Mesothelial cell of epicardium (in vitro differentiated cells): ENCODE measurements at regions not wholly inside any gene's neighbourhood (a gene's known extent, or its start where the extent isn't known, plus 50 kb on each side); places are given as distances from the start of the nearest gene placed in this dataset.

Experiments used
- DNase-seq, 2 experiments: peaks; one replicate each; pipeline ENCODE4 v3.0.0; 2021; ENCODE audit warnings: low spot score in 2 of 2; ENCODE audit not compliant: unreplicated experiment in 2 of 2
- H3K27ac Mint-ChIP-seq: 2 replicates; pipeline ENCODE4 v1.8.0; 2021; ENCODE audit warnings: mixed read lengths
- H3K27me3 Mint-ChIP-seq: 2 replicates; pipeline ENCODE4 v1.8.0; 2021; ENCODE audit warnings: low read depth, mixed read lengths
- H3K36me3 Mint-ChIP-seq: 2 replicates; pipeline ENCODE4 v1.8.0; 2021; ENCODE audit warnings: mixed read lengths
- H3K4me1 Mint-ChIP-seq: 2 replicates; pipeline ENCODE4 v1.8.0; 2021; ENCODE audit warnings: mixed read lengths
- H3K4me3 Mint-ChIP-seq: 2 replicates; pipeline ENCODE4 v1.8.0; 2021; ENCODE audit warnings: mild to moderate bottlenecking, moderate library complexity, mixed read lengths
- H3K9me3 Mint-ChIP-seq: 2 replicates; pipeline ENCODE4 v1.8.0; 2021; ENCODE audit warnings: mixed read lengths
- CTCF ChIP-seq: fragments of 200-600 bp; sonication (generic); IDR thresholded peaks from one replicate; pipeline ENCODE4 v1.5.0; 2021; ENCODE audit warnings: antibody characterized with exemption; ENCODE audit not compliant: unreplicated experiment

- Mint-ChIP-seq H3K4me3 (no peak overlapping the region), H3K36me3 (no peaks in the 10 kb centered on the region), H3K4me1 (no peaks in the 10 kb centered on the region), H3K27me3 (peaks cover 11% of the 10 kb centered on the region), H3K9me3 (no peaks in the 10 kb centered on the region), H3K27ac (no peak overlapping the region)
- DNase-seq = no peak
- no peak for TF ChIP-seq CTCF
These were observed 284.4 kb upstream of the DUSP10 start for GRCh38 chr1:222026280-222026679.

GRCh38 chr1:222023025-222023424 lies 281.1 kb upstream of the DUSP10 start:
- no peak for DNase-seq
- Mint-ChIP-seq H3K27ac (no peak overlapping the region), H3K27me3 (peaks cover 11% of the 10 kb centered on the region), H3K9me3 (no peaks in the 10 kb centered on the region), H3K36me3 (no peaks in the 10 kb centered on the region), H3K4me1 (no peaks in the 10 kb centered on the region), H3K4me3 (no peak overlapping the region)
- TF ChIP-seq CTCF = no peak

- H3K27ac Mint-ChIP-seq = no peak overlapping the region
- no peaks in the 10 kb centered on the region for H3K9me3 Mint-ChIP-seq
- H3K4me3 Mint-ChIP-seq = no peak overlapping the region
- peaks cover 6% of the 10 kb centered on the region for H3K27me3 Mint-ChIP-seq
- H3K4me1 Mint-ChIP-seq = no peaks in the 10 kb centered on the region
- no peak for TF ChIP-seq CTCF
- no peak for DNase-seq
- H3K36me3 Mint-ChIP-seq = no peaks in the 10 kb centered on the region
These were observed 279.2 kb upstream of the DUSP10 start for GRCh38 chr1:222021129-222021528.

GRCh38 chr1:222020553-222020952 lies 278.7 kb upstream of the DUSP10 start:
- no peak overlapping the region for H3K27ac Mint-ChIP-seq
- peaks cover 2% of the 10 kb centered on the region for H3K27me3 Mint-ChIP-seq
- TF ChIP-seq CTCF = no peak

GRCh38 chr1:222019029-222019428 lies 277.1 kb upstream of the DUSP10 start:
- H3K4me1 Mint-ChIP-seq = no peaks in the 10 kb centered on the region
- H3K27ac Mint-ChIP-seq = no peak overlapping the region
- DNase-seq = no peak
- no peaks in the 10 kb centered on the region for H3K36me3 Mint-ChIP-seq
- H3K4me3 Mint-ChIP-seq = no peak overlapping the region
- peaks cover 2% of the 10 kb centered on the region for H3K27me3 Mint-ChIP-seq
- no peak for TF ChIP-seq CTCF
- no peaks in the 10 kb centered on the region for H3K9me3 Mint-ChIP-seq

More at GRCh38 chr1:222020553-222020952, 278.7 kb upstream of the DUSP10 start:
- H3K36me3 Mint-ChIP-seq = no peaks in the 10 kb centered on the region
- no peaks in the 10 kb centered on the region for H3K9me3 Mint-ChIP-seq
- DNase-seq = no peak
- H3K4me1 Mint-ChIP-seq = no peaks in the 10 kb centered on the region
- H3K4me3 Mint-ChIP-seq = no peak overlapping the region

GRCh38 chr1:222018041-222018440 lies 276.2 kb upstream of the DUSP10 start:
- Mint-ChIP-seq H3K36me3 (no peaks in the 10 kb centered on the region), H3K9me3 (no peaks in the 10 kb centered on the region), H3K4me1 (no peaks in the 10 kb centered on the region), H3K4me3 (no peak overlapping the region), H3K27ac (no peak overlapping the region), H3K27me3 (peaks cover 2% of the 10 kb centered on the region)
- no peak for TF ChIP-seq CTCF
- DNase-seq = no peak
